NCI-H1105 treated with DMSO at 0.1 percent for 48 hours (cell line): ENCODE measurements at regions not wholly inside any gene's neighbourhood (a gene's known extent, or its start where the extent isn't known, plus 50 kb on each side); places are given as distances from the start of the nearest gene placed in this dataset.
"Not testable (repeated sequence)": the region's sequence is repeated elsewhere in the genome, so short reads cannot be mapped to it uniquely, and the experiment has no call there.

Experiments
- DNase-seq: peaks from one replicate; lab custom pipeline; 2025; lab: John Stamatoyannopoulos, UW

DNA sequence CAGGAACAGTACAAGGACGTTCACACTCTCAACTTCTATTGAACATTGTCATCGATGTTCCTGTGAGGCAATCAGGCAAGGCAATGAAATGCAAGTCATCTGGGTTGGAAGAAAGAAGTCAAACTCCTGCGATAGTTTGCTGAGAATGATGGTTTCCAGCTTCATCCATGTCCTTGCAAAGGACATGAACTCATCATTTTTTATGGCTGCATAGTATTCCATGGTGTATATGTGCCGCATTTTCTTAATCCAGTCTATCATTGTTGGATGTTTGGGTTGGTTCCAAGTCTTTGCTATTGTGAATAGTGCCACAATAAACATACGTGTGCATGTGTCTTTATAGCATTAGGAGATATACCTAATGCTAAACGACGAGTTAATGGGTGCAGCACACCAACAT is 180.0 kb downstream of the RTP5 start:
- not testable (repeated sequence) for DNase-seq

DNA sequence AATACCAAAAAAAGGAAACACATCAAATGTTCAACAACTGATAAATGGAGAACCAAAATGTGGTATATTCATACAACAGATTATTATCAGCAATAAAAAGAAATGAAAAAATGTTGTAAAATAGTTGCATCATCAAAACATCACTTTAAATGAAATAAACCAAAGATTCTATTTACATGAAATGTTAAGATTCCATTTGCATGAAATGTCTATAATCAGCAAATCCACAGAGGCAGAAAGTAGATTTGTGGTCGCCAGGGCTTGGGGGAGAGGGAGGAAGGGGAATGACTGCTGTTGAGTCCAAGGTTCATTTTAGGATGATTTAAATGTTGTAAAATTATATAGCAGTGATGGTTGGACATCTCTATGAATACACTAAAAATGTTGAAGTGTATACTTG is 181.9 kb downstream of the RTP5 start:
- no peak for DNase-seq

DNA sequence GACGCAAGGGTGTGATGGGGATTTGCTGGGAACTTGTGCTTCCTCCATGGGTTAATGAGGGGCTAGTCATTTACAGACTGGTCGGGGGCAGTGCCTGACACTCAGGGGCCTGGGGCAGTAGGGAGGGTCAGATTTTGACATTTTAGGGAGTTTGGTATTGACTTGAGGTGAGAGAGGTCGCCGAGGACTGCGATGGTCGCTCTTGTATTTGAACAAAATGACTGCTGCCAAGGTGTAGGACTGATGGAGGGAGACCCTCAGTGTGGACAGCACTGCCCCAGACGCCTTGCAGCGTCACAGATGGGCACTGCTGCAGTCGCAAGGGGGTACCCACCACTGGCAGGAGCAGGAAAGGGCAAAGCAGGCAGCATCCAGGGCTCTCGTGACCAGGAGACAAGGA is 182.9 kb downstream of the RTP5 start:
- DNase-seq: no peak

DNA sequence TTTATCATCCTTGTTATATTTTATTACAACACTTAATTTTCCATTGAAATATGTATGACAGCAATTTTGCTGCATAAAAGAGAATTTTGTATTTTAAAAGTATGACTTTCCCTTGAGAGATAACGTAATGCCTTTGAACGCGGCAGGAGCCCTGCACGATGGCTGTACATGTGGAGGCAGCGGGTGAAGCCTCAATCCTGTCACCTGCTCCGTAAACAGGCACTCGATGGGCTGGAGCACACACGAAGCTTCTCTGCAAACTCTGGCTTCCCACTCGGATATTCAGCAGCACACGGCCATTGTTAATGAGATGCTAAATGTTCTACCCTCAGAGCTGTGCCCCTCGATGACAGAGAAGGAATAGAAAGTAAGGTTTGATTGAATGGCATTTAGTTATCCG is 184.4 kb downstream of the RTP5 start:
- DNase-seq: no peak

DNA sequence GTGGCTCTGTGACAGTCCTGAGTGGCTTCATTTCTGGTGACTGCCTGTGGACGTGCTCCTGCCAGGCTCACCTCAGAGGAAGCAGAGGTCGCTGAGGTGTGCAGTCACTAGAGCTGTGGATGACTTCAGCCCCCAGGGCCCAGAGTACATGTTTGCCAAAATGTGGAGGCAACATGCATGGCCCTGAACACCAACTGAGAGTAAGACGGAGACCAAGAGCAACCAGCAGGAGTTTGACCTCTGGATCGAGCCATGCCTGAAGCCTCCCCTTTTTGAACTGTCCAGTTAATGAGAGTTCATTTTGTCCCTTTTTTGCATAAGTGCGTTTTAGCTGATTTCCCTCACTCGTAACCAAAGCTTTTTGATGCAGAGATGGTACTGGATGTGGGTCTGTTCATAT is 184.9 kb downstream of the RTP5 start:
- no peak for DNase-seq

DNA sequence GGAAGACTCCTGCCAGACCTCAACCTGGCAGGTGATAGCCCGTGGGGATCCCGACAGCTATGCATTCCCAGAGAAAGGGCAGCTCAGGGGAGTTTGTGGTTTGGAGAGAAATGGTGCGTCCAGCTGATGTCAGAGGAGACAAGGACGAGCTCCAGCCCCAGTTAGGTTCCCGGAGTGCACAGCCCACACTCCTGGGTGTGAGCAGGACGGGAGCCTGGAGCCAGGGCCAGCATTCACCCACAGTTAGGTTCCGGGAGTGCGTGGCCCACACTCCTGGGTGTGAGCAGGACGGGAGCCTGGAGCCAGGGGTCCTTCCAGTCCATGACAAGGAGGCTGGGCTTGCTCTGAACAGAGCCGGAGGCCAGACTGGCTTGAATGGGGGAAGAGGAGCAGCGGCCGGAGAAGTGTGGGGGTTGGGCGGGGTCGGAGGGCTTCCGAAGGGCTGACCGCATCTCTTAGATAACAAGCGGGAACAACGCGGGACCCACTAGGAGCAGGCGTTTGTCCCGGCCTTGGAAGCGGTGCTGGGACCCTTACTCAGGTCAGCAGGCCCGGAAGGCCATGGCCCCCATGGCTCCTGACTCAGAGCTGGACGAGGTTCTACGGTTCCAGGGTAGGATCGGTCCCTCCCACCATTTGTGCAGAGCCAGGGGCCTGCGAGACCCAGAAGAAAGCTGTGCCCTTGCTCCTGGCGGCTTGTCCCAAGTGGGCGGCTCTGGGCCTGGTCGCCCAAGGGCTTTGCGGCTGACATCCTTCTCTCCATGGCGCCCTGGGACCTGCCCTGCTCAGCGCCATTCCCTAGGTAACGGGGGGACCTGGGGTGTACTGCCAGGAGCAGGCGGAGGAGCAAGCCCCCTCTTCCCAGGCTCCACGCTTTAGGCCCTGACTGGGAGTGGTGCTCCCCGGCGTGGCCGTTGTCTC is 185.6 kb downstream of the RTP5 start:
- DNase-seq: no peak

DNA sequence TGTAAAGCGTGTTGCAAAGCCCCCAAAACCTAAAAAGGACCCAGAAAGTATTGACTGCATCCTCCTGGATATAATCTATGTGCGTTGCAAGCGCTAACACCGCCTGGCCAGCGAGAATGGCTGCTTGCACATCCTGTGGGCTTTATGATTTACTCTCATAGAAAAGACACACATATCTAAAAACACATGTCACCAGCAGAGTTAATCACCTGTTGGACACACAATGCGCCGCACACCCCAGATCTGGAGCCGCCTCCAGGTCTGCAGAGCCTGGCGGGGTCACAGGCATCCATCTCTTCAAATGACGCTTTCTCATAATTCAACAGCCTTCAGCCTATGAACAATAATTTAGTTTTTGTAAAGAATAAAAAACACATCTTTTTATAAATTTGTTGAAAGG is 186.5 kb downstream of the RTP5 start:
- DNase-seq: no peak

DNA sequence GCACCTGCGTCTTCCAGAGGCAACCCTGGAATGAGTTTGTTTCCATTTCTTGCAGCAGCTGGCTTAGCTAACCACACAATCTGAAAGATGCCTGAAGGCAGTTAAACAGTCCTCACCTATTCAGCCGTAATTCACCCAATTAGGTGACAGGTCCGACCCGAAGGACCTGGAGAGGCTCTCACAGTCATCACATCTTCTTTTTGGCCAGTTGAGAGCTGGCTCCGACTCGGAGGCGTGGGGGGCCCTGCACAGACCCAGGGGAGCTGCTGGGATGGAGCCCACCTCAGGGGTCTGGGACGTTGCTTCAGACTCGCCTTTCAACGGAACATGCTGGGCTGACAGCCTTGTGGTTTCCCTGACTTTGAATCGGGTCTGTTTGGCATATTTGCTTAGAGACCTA is 187.3 kb downstream of the RTP5 start:
- DNase-seq: no peak

DNA sequence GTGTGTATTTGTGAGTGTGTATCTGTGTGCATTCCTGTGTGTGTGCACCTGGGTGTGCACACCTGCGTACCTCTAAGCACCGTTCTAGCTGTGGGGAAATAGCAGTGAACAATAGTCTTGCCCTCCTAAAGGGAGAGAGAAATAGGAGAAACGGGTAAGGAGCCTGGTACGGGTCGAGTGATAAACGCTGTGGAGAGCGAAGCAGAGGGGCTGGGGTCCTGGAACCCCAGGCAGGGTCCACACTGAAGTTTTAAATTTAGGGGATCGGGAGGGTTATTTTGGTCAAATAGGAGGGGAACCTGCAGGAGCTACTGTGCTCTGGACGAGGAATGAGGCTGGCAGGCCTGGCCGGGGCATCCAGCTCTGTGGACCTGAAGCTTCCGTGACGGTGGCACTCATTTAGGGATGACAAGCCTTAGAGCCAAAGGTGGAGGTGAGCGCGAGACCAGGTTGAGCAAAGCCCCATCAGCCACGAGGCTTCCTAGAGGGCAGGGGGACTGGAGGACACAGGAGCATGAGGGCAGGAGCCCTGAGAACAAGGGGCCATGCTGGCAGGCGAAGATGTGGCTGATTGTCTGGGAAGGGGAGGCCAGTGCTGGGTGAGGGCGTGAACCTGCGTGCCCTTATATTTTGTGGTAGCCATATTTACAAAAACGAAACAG is 188.0 kb downstream of the RTP5 start:
- no peak for DNase-seq

DNA sequence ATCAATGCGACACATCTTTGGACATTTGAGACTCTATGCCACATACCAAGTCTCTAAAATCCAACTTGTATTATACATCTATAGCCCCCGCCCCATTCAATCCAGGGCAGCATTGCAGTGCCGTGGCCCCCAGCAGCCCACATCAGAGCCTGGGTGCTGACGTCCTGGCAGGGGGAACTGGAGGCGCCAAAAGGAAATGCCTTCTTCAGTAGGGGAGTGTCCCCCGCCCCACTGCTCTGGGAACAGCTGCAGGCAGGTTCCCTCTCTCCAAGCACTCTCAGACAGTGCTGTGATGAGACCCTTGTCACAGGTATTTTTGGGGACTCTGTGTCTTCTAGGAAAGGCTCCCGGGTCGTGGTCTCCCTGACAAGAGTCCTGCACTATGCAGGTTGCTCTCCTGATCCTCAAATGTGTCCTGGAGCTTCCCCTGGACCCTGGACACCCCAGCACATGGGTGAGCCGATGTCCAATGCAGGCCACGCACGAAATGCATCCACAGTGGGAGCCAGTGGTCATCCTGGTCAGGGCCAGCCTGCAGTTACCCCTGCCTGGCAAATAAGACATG is 188.7 kb downstream of the RTP5 start:
- DNase-seq: no peak

DNA sequence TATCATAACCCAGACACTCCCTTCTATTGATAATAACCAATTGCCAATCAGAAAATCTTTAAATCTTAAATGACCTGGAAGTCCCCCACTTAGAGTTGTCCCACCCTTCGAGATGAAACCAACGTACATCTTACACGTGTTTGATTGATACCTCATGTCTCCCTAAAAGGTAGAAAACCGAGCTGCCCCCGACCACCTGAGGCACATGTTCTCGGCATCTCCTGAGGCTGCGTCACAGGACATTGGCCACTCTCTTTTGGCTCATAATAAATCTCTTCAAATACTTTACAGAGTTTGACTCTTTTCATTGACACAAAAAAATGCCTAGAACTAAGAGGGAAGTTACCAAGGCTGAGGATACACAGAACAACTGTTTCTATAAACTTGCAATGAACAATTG is 190.0 kb downstream of the RTP5 start:
- no peak for DNase-seq

DNA sequence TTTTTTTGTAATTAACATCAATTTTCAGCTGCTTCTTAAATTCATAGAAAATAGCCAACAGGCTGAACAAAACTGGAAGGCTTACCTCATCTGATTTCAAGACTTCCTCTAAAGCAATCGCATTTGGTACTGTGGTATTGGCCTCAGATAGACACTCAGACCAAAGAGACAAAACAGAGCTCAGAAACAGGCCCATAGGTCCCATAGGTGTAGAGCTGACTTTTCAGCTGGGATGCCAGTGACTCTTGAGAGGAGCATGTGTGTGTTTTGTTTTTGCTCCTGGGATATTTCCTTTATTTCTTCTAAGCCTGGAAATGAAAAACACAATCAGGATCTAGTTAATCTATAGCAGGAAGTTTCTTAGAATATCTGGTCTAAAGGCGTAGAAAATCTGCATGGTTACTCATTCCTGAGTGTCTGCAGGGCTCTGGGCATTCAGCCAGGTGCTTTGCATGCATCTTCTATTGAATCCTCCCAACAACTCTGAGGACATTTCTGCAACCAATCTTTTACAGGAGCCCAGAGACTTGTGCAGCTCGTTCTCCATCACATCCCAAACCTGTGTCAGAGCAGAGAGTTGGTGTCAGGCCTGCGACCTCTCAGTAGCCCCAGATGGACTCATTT is 190.8 kb downstream of the RTP5 start:
- DNase-seq: no peak

DNA sequence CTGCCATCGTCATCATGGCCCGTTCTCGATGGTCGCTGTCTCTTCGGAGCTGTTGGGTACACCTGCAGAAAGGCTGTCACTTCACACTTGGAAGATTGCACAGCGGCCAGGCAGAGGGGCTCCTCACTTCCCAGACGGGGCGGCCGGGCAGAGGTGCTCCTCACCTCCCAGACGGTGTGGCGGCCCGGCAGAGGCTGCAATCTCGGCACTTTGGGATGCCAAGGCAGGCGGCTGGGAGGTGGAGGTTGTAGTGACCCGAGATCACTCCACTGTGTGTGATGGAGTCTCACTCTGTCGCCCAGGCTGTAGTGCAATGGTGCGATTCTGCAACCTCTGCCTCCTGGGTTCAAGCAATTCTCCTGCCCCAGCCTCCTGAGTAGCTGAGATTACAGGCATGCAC is 192.4 kb downstream of the RTP5 start:
- DNase-seq: not testable (repeated sequence)

DNA sequence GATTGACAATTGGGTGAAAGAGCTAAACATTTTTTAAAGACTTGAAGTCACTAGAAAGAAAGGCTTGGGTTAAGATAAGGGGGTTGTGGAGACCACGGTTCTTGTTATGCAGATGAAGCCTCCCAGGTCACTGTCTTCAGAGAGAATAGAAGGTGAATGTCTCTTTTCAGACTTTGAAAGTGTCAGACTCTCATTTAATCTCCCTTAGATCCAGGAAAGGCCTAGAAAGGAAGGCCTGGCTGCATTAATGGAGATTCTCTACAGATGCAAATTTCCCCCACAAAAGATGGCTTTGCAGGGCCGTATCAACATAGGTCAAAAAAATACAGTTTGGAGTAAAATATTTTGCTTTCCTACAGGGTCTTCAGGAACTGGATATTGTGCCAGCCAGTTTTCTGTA is 193.9 kb downstream of the RTP5 start:
- DNase-seq: no peak

DNA sequence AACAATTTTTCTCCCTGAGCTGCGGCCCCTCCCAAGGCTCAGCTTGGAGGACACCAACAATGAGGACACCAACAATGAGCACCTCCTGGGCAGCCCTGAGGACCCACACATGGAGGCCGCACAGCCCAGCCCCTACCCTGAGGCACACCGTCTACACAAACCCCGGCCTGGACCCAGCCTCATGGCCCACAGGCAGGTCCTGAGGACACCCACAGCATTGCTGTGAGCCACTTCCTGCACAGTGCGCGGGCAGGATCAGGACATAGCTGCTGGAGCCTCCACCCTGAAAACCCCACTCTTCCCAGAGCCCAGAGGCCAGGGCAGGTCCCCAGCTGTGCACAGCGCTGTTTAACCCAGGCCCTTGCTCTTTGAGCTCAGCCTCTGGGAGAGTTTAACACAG is 194.3 kb downstream of the RTP5 start:
- no peak for DNase-seq

DNA sequence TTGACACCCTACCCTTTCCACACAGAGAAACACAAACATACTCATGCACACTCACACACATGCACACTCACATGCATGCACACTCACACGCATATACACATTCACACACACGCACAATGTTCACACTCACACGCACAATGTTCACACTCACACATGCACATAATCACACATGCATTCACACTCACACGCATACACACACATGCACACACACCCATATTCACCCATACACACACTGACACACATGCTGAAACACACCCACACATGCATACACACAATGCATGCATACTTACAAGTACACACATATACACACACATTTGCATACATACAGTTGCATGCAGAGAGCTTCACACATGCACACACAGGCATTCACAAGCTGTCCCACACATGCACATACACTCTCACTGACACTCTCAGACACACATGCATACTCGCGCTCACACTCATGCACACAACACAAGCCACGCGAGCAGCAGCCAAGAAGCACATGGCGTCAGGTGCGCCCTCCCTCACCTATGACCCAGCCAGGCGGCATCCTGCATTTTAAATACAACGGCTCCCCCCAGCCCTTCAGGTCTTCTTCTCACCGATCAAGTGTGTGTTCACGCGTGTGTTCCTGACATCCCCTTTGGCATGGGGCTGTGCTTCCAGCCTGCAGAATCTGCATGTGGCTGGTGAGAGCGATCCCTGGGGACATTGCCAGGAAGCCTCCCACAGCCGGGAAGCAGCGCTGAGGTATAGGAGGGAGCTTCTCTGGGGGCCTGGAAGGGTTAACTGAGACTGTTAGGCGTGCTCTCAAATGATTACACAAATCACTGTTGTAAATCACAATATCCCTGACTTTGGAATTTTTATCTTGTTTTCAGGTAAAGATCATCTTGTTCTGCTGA is 195.1 kb downstream of the RTP5 start:
- no peak for DNase-seq

DNA sequence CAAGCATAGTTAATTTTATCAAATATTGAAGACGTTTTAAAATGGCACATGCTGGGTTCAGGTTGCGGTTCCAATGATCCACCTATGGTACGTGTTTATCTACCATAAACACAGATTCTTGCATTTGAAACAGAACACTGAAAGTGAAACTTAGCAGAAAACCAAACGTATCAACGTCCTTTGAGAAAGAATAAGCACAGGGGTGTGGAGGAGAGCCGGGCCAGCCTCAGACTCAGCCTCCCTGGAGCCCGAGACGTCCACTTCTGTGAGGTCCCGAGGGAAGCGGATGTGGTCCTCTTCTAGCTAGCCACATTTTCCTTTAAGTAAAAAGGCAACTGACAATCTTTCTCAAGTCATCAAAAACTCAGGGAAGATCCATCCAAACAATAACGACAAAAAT is 195.9 kb downstream of the RTP5 start:
- no peak for DNase-seq

DNA sequence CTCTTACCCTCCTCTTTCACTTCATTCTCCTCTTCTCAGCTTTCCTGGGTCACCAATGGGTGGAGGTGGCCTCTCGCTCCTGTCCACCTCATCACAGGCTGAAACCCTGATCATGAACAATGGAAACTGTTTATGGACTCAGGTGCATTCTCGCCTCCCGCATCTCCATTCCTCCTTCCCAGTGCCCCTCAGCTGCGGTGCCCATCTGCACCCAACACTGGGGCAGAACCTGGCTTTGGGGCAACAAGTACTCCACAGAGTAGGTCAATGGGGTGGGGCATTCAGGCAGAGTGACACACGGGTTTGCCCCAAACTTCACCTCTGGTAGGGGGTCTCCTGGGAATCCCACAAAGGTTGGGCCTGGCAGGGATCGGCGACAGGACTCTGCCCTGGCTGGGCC is 199.5 kb downstream of the RTP5 start:
- no peak for DNase-seq

DNA sequence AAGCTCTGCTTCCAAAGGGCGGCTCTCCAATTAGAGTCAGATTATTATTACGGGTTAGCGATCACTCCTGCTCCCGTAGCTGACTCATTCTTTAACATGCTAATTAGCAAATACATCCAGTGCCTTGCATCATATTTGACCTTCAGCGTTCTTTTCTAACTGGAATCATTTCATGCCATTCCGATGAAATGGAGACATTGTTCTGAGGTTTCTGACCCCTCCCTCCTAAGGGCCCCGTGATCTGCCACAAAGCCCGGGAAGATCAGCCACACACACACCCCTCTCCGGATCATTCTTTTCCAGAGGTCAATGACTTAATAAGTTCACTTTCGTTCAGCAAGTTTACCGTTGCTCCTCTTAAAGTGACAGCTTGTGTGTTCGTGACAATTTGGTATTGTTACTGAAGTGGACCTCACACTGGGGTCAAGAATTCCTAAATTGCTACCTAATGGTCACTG is 200.4 kb downstream of the RTP5 start:
- not testable (repeated sequence) for DNase-seq

DNA sequence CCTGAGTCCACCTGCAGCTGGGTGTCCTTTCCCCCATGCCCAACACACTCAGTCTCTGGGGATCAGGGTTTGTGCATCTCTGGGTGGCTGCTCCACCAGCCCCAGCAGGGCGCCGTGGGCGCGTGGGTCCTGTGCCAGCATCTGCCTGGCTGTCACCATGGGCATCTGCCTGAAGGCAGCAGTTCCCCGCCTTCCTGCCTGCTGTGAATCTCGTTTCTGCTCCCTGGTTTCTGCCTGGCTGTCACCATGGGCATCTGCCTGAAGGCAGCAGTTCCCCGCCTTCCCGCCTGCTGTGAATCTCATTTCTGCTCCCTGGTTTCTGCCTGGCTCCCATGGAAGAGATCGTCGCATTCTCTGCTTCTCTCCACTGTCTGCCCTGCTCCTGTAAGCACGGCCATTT is 201.2 kb downstream of the RTP5 start:
- not testable (repeated sequence) for DNase-seq

DNA sequence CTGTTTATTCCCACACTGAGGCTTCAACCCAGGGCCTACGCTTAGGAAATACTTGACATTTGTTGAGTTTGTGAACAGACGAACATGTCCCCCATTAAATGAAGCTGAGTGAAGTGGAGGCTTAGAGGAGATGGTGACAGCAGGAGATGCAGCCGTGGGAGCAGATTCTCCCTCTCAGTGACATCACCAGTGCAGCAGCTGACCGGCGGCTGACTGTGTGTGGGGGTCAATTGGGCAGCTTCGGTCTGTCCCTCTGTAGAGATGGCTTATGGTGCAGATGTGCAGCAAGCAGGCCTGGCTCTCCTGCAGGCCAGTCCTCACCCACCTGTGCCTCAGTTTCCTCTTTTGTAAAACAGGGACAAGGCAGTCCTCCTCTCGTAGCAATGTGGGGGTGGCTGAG is 201.8 kb downstream of the RTP5 start:
- DNase-seq: not testable (repeated sequence)

DNA sequence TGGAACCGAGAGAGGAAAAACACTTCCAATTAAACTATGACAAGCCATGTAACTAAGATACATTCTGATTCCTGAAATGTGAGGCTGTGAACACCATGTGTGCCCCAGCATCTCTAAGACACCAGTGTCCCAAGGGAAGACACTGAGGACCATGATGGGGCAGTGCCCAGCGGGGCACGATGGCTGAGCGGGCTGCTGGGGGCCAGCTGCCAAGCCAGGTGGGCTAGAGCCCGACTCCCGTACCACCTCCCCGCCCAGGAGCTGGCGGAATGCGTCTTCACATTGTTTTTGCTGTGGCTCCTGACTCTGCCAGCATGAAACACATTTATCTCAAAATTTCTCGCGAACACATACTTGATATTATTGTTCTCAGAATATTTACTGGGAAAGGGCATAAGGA is 202.4 kb downstream of the RTP5 start:
- DNase-seq: not testable (repeated sequence)
